ENCODE measurements at regions not wholly inside any gene's neighbourhood (a gene's known extent, or its start where the extent isn't known, plus 50 kb on each side); places are given as distances from the start of the nearest gene placed in this dataset.

- TF ChIP-seq CTCF (IDR thresholded peaks at IDR 0.05), result no peak
- no peak for TF ChIP-seq POLR2A (IDR thresholded peaks at IDR 0.05)
Observed at GRCh38 chr4:28482580-28483270, 1622.1 kb downstream of the STIM2 start.

Measured in body of pancreas (tissue), 4 donors.